K562 (cell line): ENCODE measurements at regions not wholly inside any gene's neighbourhood (a gene's known extent, or its start where the extent isn't known, plus 50 kb on each side); places are given as distances from the start of the nearest gene placed in this dataset.

ENCODE experiments used
- ATAC-seq: fragments of 200-7000 bp; cut with Tn5 transposase; 3 replicates; pipeline ENCODE4 v1.9.1; 2020; ENCODE audit warnings: moderate library complexity
- BruUV-seq: library from RNA; stranded (reverse); fragments of 400-500 nt; replicated peaks from 2 replicates; lab custom pipeline; 2021; lab: Mats Ljungman, UMichigan
- CTCF ChIA-PET: fragments of 300-600 bp; formaldehyde crosslinking; extraction: SDS; loops from one replicate; lab custom pipeline; 2021; ENCODE audit warnings: low intra/inter-chr PET ratio; lab: Yijun Ruan, JAX
- POLR2A ChIA-PET: fragments of 300-600, 350-650 bp; sonication (Branson Sonifier 250); formaldehyde crosslinking; extraction: SDS; loops from one replicate; lab custom pipeline; 2021; ENCODE audit warnings: antibody characterized with exemption, inconsistent platforms; lab: Yijun Ruan, JAX
- DNase-seq, 4 experiments: peaks; one replicate each; pipeline versions ENCODE4 v3.0.0 to v3.0.0-alpha.2; 2011 to 2018; ENCODE audit warnings: low spot score in 3 of 4, mixed read lengths in 3 of 4; ENCODE audit errors: extremely low read depth in 1 of 4
- FAIRE-seq: peaks from 2 replicates; lab custom pipeline; 2011; peaks lifted over from hg19 to GRCh38; lab: Jason Lieb, UNC
- H2AFZ ChIP-seq: 2 replicates; pipeline ENCODE4 v1.6.0; 2011; ENCODE audit warnings: low read depth, low read length, control low read depth, inconsistent platforms
- H3K27ac ChIP-seq: fragments of 200-600 bp; 3 replicates; pipeline ENCODE4 v1.8.0; 2011; ENCODE audit warnings: low read depth, mild to moderate bottlenecking, control low read depth, inconsistent platforms, low read length, moderate library complexity, mixed read lengths; ENCODE audit errors: extremely low read depth
- H3K27me3 ChIP-seq, 2 experiments: fragments of 300-600 bp in 1 of 2; 2 replicates in 1 of 2; 3 replicates in 1 of 2; pipeline versions ENCODE4 v1.6.0 to v1.8.0; 2011; ENCODE audit warnings: inconsistent platforms in 2 of 2, low read length in 2 of 2, mild to moderate bottlenecking in 1 of 2, mixed read lengths in 1 of 2, moderate library complexity in 1 of 2; ENCODE audit not compliant: control insufficient read depth in 2 of 2, insufficient read depth in 2 of 2
- H3K36me3 ChIP-seq: fragments of 300-600 bp; 3 replicates; pipeline ENCODE4 v1.8.0; 2011; ENCODE audit warnings: mild to moderate bottlenecking, low read length, inconsistent platforms; ENCODE audit not compliant: control insufficient read depth, insufficient read depth
- H3K4me1 ChIP-seq, 2 experiments: fragments of 200-600 bp in 1 of 2; replicated peaks in 1 of 2; 2 replicates in 1 of 2; 3 replicates in 1 of 2; pipeline versions ENCODE4 v1.5.1 to v1.8.0; 2011; ENCODE audit warnings: inconsistent platforms in 2 of 2, low read length in 2 of 2, mild to moderate bottlenecking in 1 of 2, mixed read lengths in 1 of 2, moderate library complexity in 1 of 2; ENCODE audit not compliant: control insufficient read depth in 2 of 2, insufficient read depth in 2 of 2
- H3K4me2 ChIP-seq: 2 replicates; pipeline ENCODE4 v1.6.1; 2011; ENCODE audit warnings: low read length, control low read depth, inconsistent platforms, mixed read lengths; ENCODE audit not compliant: insufficient read depth
- H3K4me3 ChIP-seq: fragments of 200-600 bp; sonication (generic), shearing (Covaris generic); 2 replicates; pipeline ENCODE4 v1.5.1; 2016; ENCODE audit warnings: control low read depth, inconsistent platforms
- H3K79me2 ChIP-seq: fragments of 200-600 bp; 3 replicates; pipeline ENCODE4 v1.8.0; 2011; ENCODE audit warnings: low read length, inconsistent platforms; ENCODE audit not compliant: control insufficient read depth, insufficient read depth
- H3K9ac ChIP-seq, 2 experiments: 2 replicates each; pipeline versions ENCODE4 v1.6.0 to v1.6.1; 2011; ENCODE audit warnings: low read depth in 2 of 2, low read length in 2 of 2, control low read depth in 1 of 2, inconsistent platforms in 1 of 2, mild to moderate bottlenecking in 1 of 2, mixed read lengths in 1 of 2; ENCODE audit not compliant: insufficient read depth in 1 of 2
- H3K9me1 ChIP-seq: one replicate; pipeline ENCODE4 v1.6.0; 2011; ENCODE audit warnings: inconsistent platforms, mild to moderate bottlenecking, low read length, moderate library complexity; ENCODE audit not compliant: control insufficient read depth, insufficient read depth
- H3K9me3 ChIP-seq: replicated peaks from 2 replicates; pipeline ENCODE4 v1.5.1; 2011; ENCODE audit warnings: low read depth, low read length, inconsistent platforms; ENCODE audit not compliant: control insufficient read depth, insufficient read depth
- H4K20me1 ChIP-seq: replicated peaks from 2 replicates; pipeline ENCODE4 v1.6.1; 2011; ENCODE audit warnings: low read length, inconsistent platforms, mixed read lengths; ENCODE audit not compliant: control insufficient read depth, insufficient read depth
- E2F6 ChIP-seq, 2 experiments: IDR thresholded peaks; 2 replicates each; pipeline ENCODE4 v1.6.1; 2011; ENCODE audit warnings: borderline replicate concordance in 1 of 2, control low read depth in 1 of 2, low read depth in 1 of 2, low read length in 1 of 2, mild to moderate bottlenecking in 1 of 2, mixed read lengths in 1 of 2, moderate library complexity in 1 of 2; ENCODE audit not compliant: insufficient read depth in 1 of 2, insufficient read length in 1 of 2, poor library complexity in 1 of 2, severe bottlenecking in 1 of 2; ENCODE audit errors: extremely low read depth in 1 of 2
- E4F1 ChIP-seq: fragments of 250-450 bp; sonication (Bioruptor Pico); IDR thresholded peaks from 2 replicates; pipeline ENCODE4 v1.5.0; 2021; ENCODE audit warnings: mild to moderate bottlenecking, borderline replicate concordance
- HBP1 ChIP-seq: fragments of 450-650 bp; formaldehyde crosslinking; IDR thresholded peaks from 2 replicates; pipeline ENCODE4 v1.4.0; 2022; ENCODE audit warnings: missing genetic modification characterization
- HDGF ChIP-seq: fragments of 450-650 bp; IDR thresholded peaks from 2 replicates; pipeline ENCODE4 v1.6.1; 2016
- NFE2 ChIP-seq: IDR thresholded peaks from 2 replicates; pipeline ENCODE4 v1.6.1; 2014; ENCODE audit warnings: antibody characterized with exemption, low read depth
- PRPF4 ChIP-seq: fragments of 200-400 bp; formaldehyde crosslinking; IDR thresholded peaks from one replicate; pipeline ENCODE4 v1.6.1; 2017; ENCODE audit warnings: low read length, low read depth, mild to moderate bottlenecking; ENCODE audit not compliant: insufficient read depth, poor library complexity, severe bottlenecking
- SREBF1 ChIP-seq: fragments of 150-350 bp; IDR thresholded peaks from 2 replicates; pipeline ENCODE4 v1.6.1; 2014; ENCODE audit warnings: antibody characterized with exemption, low read depth, low read length, borderline replicate concordance
- TRIM25 ChIP-seq: fragments of 450-650 bp; IDR thresholded peaks from 2 replicates; pipeline ENCODE4 v1.7.0; 2016; ENCODE audit warnings: borderline replicate concordance
- ZNF263 ChIP-seq: sonication (generic); formaldehyde crosslinking; IDR thresholded peaks from 2 replicates; pipeline ENCODE4 v1.8.0; 2022; ENCODE audit warnings: mild to moderate bottlenecking, missing genetic modification reagents, borderline replicate concordance
- ZNF76 ChIP-seq: fragments of 250-450 bp; sonication (Bioruptor Pico); IDR thresholded peaks from 2 replicates; pipeline ENCODE4 v1.4.0; 2020; ENCODE audit warnings: mild to moderate bottlenecking, moderate library complexity, borderline replicate concordance
- WGBS: fragments of 100-300 bp; shearing (Covaris generic); methylation state at CpG from one replicate; pipeline ENCODE4 v1.1.6; 2016; ENCODE audit warnings: low coverage, mixed read lengths; ENCODE audit not compliant: insufficient coverage; ENCODE audit errors: missing lambda C conversion rate; 5-methylcytosine and 5-hydroxymethylcytosine counted together
- in situ Hi-C: fragments of 300-500 bp; cut with MboI; formaldehyde crosslinking; loops from 4 replicates; pipeline ENCODE4 v1.15.0; 2018; ENCODE audit warnings: inconsistent platforms, mixed read lengths
- intact Hi-C: fragments of 100-400 bp; cut with micrococcal nuclease; formaldehyde crosslinking; loops from 2 replicates; pipeline ENCODE4 v1.14.2; 2022

- CTCF ChIA-PET: no interaction called here
- no peak overlapping the region for H3K4me2 ChIP-seq
- no peak for TF ChIP-seq ZNF76 (CRISPR knock-in tag)
- TF ChIP-seq HBP1: no peak
- TF ChIP-seq PRPF4: no peak
- TF ChIP-seq HDGF: no peak
- no peak for TF ChIP-seq ZNF263
- TF ChIP-seq NFE2: no peak
- TF ChIP-seq SREBF1: no peak
- TF ChIP-seq E4F1 (CRISPR knock-in tag): no peak
- no peak for TF ChIP-seq TRIM25
- no peak for TF ChIP-seq E2F6 (IDR thresholded peaks at IDR 0.05; ENCODE audit: borderline replicate concordance in 1 of 2, extremely low read depth in 1 of 2, insufficient read depth in 1 of 2, insufficient read length in 1 of 2, low read depth in 1 of 2, low read length in 1 of 2, poor library complexity in 1 of 2, severe bottlenecking in 1 of 2)
These were observed 55.6 kb upstream of the LINGO1 start for GRCh38 chr15:77688266-77688665.

More at GRCh38 chr15:77688266-77688665, 55.6 kb upstream of the LINGO1 start:
- peaks cover 14 to 61% of the 10 kb centered on the region in 2 experiments; a peak in 4 of 5 replicates for H3K27me3 ChIP-seq
- 0 out of 5 replicates have a peak, but pooled peaks cover 0 to 3% of the 10 kb centered on the region in 2 experiments for H3K4me1 ChIP-seq
- no peaks in the 10 kb centered on the region for H3K79me2 ChIP-seq
- no peaks in the 10 kb centered on the region for H4K20me1 ChIP-seq
- no peak overlapping the region for H3K27ac ChIP-seq
- POLR2A ChIA-PET: no interaction called here
- in situ Hi-C loops: no loop called here
- ATAC-seq (no peak), FAIRE-seq (no peak), DNase-seq (no peak)
- 2% methylated on average over 8 of the region's 8 CpGs for WGBS
- BruUV-seq: no TSS peak
- H3K9me3 ChIP-seq: no peaks in the 10 kb centered on the region
- H3K36me3 ChIP-seq: no peaks in the 10 kb centered on the region
- no peak overlapping the region for H3K9ac ChIP-seq
- no peak overlapping the region for H3K4me3 ChIP-seq
- H3K9me1 ChIP-seq: no peaks in the 10 kb centered on the region
- intact Hi-C loops: no loop called here
- no peak overlapping the region for H2AFZ ChIP-seq
